HEK293T (cell line): ENCODE measurements at regions not wholly inside any gene's neighbourhood (a gene's known extent, or its start where the extent isn't known, plus 50 kb on each side); places are given as distances from the start of the nearest gene placed in this dataset.

Experiments used
- ARNT ChIP-seq: fragments of 450-650 bp; IDR thresholded peaks from 2 replicates; pipeline ENCODE4 v1.6.1; 2017; ENCODE audit warnings: mild to moderate bottlenecking
- BHLHE40 ChIP-seq: fragments of 450-650 bp; IDR thresholded peaks from 2 replicates; pipeline ENCODE4 v1.6.1; 2016; ENCODE audit warnings: mild to moderate bottlenecking, moderate library complexity, borderline replicate concordance
- FOXM1 ChIP-seq: fragments of 450-650 bp; IDR thresholded peaks from 2 replicates; pipeline ENCODE4 v1.6.1; 2017; ENCODE audit warnings: mild to moderate bottlenecking, borderline replicate concordance
- NFRKB ChIP-seq: fragments of 450-650 bp; IDR thresholded peaks from 2 replicates; pipeline ENCODE4 v1.6.1; 2016; ENCODE audit warnings: mild to moderate bottlenecking, moderate library complexity
- SP1 ChIP-seq: fragments of 450-650 bp; IDR thresholded peaks from 2 replicates; pipeline ENCODE4 v1.6.1; 2017
- SUZ12 ChIP-seq: fragments of 450-650 bp; IDR thresholded peaks from 2 replicates; pipeline ENCODE4 v1.6.1; 2016; ENCODE audit warnings: mild to moderate bottlenecking
- ZNF384 ChIP-seq: fragments of 450-650 bp; IDR thresholded peaks from 2 replicates; pipeline ENCODE4 v1.6.1; 2016

GRCh38 chr6:151179321-151179720 is 60.4 kb upstream of the AKAP12 start:
- TF ChIP-seq SP1 (no peak), BHLHE40 (no peak), ZNF384 (no peak), SUZ12 (no peak), ARNT (no peak), FOXM1 (no peak), NFRKB (no peak)
